ENCODE measurements at regions not wholly inside any gene's neighbourhood (a gene's known extent, or its start where the extent isn't known, plus 50 kb on each side); places are given as distances from the start of the nearest gene placed in this dataset.
A peak's percentile ranks its signal among the peaks of the same experiment; 100 is the strongest.

- Histone ChIP-seq H3K9me3 (ENCODE audit: low read depth) (peaks cover 3% of the 10 kb centered on the region), H4K20me1 (ENCODE audit: insufficient read depth) (no peaks in the 10 kb centered on the region), H3K9ac (no peak overlapping the region), H3K9me2 (ENCODE audit: insufficient read depth) (no peaks in the 10 kb centered on the region), H3K4me3 (no peak overlapping the region), H3F3A (ENCODE audit: insufficient read depth) (no peaks in the 10 kb centered on the region), H3K4me1 (ENCODE audit: insufficient read depth) (no peaks in the 10 kb centered on the region), H2AFZ (no peak overlapping the region), H3K27me3 (replicated peaks; ENCODE audit: insufficient read depth) (no peaks in the 10 kb centered on the region), H3K4me2 (ENCODE audit: unreplicated experiment) (no peak overlapping the region), H3K79me2 (ENCODE audit: insufficient read depth) (no peaks in the 10 kb centered on the region), H3K36me3 (ENCODE audit: low read depth) (no peaks in the 10 kb centered on the region), H3K27ac (no peak overlapping the region)
- TF ChIP-seq EZH2 (IDR thresholded peaks at IDR 0.05; ENCODE audit: insufficient read depth, poor library complexity, severe bottlenecking) (no peak), EZH2phosphoT487 (IDR thresholded peaks at IDR 0.05; ENCODE audit: insufficient read depth, low read depth) (no peak)
- in situ Hi-C loops (cut with MboI): no loop called here
- no peak for DNase-seq
These were observed 1442.8 kb upstream of the PCDH7 start for GRCh38 chr4:29277381-29277780.

GRCh38 chr4:29278585-29278984 lies 1441.6 kb upstream of the PCDH7 start:
- Histone ChIP-seq H3K9ac (no peak overlapping the region), H3K27ac (no peak overlapping the region), H3K9me2 (ENCODE audit: insufficient read depth) (no peaks in the 10 kb centered on the region), H3K36me3 (ENCODE audit: low read depth) (no peaks in the 10 kb centered on the region), H3K9me3 (ENCODE audit: low read depth) (peaks cover 3% of the 10 kb centered on the region), H3K4me2 (ENCODE audit: unreplicated experiment) (no peak overlapping the region), H3K4me1 (ENCODE audit: insufficient read depth) (no peaks in the 10 kb centered on the region), H2AFZ (no peak overlapping the region), H3K4me3 (no peak overlapping the region), H3K27me3 (replicated peaks; ENCODE audit: insufficient read depth) (no peaks in the 10 kb centered on the region), H3K79me2 (ENCODE audit: insufficient read depth) (no peaks in the 10 kb centered on the region), H3F3A (ENCODE audit: insufficient read depth) (no peaks in the 10 kb centered on the region), H4K20me1 (ENCODE audit: insufficient read depth) (no peaks in the 10 kb centered on the region)
- TF ChIP-seq EZH2 (IDR thresholded peaks at IDR 0.05; ENCODE audit: insufficient read depth, poor library complexity, severe bottlenecking) (no peak), EZH2phosphoT487 (IDR thresholded peaks at IDR 0.05; ENCODE audit: insufficient read depth, low read depth) (no peak)
- peak; percentile 4 for DNase-seq
- in situ Hi-C loops (cut with MboI): no loop called here
- WGBS, 2 experiments (ENCODE audit: low coverage in 1 of 2, low lambda C conversion rate in 2 of 2, missing lambda C conversion rate in 2 of 2): 3 to 6% methylated on average over 2 of the region's 2 CpGs

GRCh38 chr4:29289118-29289517 lies 1431.1 kb upstream of the PCDH7 start:
- Histone ChIP-seq H3K4me3 (no peak overlapping the region), H3K4me1 (ENCODE audit: insufficient read depth) (no peaks in the 10 kb centered on the region), H3K27me3 (replicated peaks; ENCODE audit: insufficient read depth) (no peaks in the 10 kb centered on the region), H3K9me2 (ENCODE audit: insufficient read depth) (0 out of 2 replicates have a peak, but pooled peaks cover 3% of the 10 kb centered on the region), H2AFZ (no peak overlapping the region), H3F3A (ENCODE audit: insufficient read depth) (no peaks in the 10 kb centered on the region), H3K36me3 (ENCODE audit: low read depth) (no peaks in the 10 kb centered on the region), H3K79me2 (ENCODE audit: insufficient read depth) (no peaks in the 10 kb centered on the region), H3K27ac (no peak overlapping the region), H3K9me3 (ENCODE audit: low read depth) (no peaks in the 10 kb centered on the region), H3K9ac (no peak overlapping the region), H4K20me1 (ENCODE audit: insufficient read depth) (no peaks in the 10 kb centered on the region), H3K4me2 (ENCODE audit: unreplicated experiment) (no peak overlapping the region)
- WGBS, 2 experiments (ENCODE audit: low coverage in 1 of 2, low lambda C conversion rate in 2 of 2, missing lambda C conversion rate in 2 of 2): 9 to 14% methylated on average over 1 of the region's 1 CpG
- in situ Hi-C loops (cut with MboI): no loop called here
- TF ChIP-seq EZH2phosphoT487 (IDR thresholded peaks at IDR 0.05; ENCODE audit: insufficient read depth, low read depth): no peak
- no peak for TF ChIP-seq EZH2 (IDR thresholded peaks at IDR 0.05; ENCODE audit: insufficient read depth, poor library complexity, severe bottlenecking)
- no peak for DNase-seq

GRCh38 chr4:29295280-29295679 lies 1424.9 kb upstream of the PCDH7 start:
- Histone ChIP-seq H3K9me2 (ENCODE audit: insufficient read depth) (no peaks in the 10 kb centered on the region), H3K27ac (no peak overlapping the region), H2AFZ (no peak overlapping the region), H3K9me3 (ENCODE audit: low read depth) (no peaks in the 10 kb centered on the region), H3K36me3 (ENCODE audit: low read depth) (no peaks in the 10 kb centered on the region), H3K9ac (no peak overlapping the region), H3F3A (ENCODE audit: insufficient read depth) (no peaks in the 10 kb centered on the region), H3K79me2 (ENCODE audit: insufficient read depth) (no peaks in the 10 kb centered on the region), H4K20me1 (ENCODE audit: insufficient read depth) (no peaks in the 10 kb centered on the region), H3K4me2 (ENCODE audit: unreplicated experiment) (no peak overlapping the region), H3K4me3 (no peak overlapping the region), H3K4me1 (ENCODE audit: insufficient read depth) (no peaks in the 10 kb centered on the region), H3K27me3 (replicated peaks; ENCODE audit: insufficient read depth) (no peaks in the 10 kb centered on the region)
- DNase-seq: no peak
- TF ChIP-seq EZH2 (IDR thresholded peaks at IDR 0.05; ENCODE audit: insufficient read depth, poor library complexity, severe bottlenecking) (no peak), EZH2phosphoT487 (IDR thresholded peaks at IDR 0.05; ENCODE audit: insufficient read depth, low read depth) (no peak)
- in situ Hi-C loops (cut with MboI): no loop called here

GRCh38 chr4:29304595-29304994 lies 1415.6 kb upstream of the PCDH7 start:
- peak; percentile 1 for DNase-seq
- TF ChIP-seq EZH2 (IDR thresholded peaks at IDR 0.05; ENCODE audit: insufficient read depth, poor library complexity, severe bottlenecking) (no peak), EZH2phosphoT487 (IDR thresholded peaks at IDR 0.05; ENCODE audit: insufficient read depth, low read depth) (no peak)
- 24 to 34% methylated on average over 3 of the region's 3 CpGs for WGBS, 2 experiments (ENCODE audit: low coverage in 1 of 2, low lambda C conversion rate in 2 of 2, missing lambda C conversion rate in 2 of 2)

More at GRCh38 chr4:29304595-29304994, 1415.6 kb upstream of the PCDH7 start:
- Histone ChIP-seq H3F3A (ENCODE audit: insufficient read depth) (no peaks in the 10 kb centered on the region), H3K4me1 (ENCODE audit: insufficient read depth) (no peaks in the 10 kb centered on the region), H3K36me3 (ENCODE audit: low read depth) (no peaks in the 10 kb centered on the region), H3K4me3 (no peak overlapping the region), H3K9me2 (ENCODE audit: insufficient read depth) (no peaks in the 10 kb centered on the region), H2AFZ (no peak overlapping the region), H3K9ac (no peak overlapping the region), H3K79me2 (ENCODE audit: insufficient read depth) (no peaks in the 10 kb centered on the region), H3K9me3 (ENCODE audit: low read depth) (no peaks in the 10 kb centered on the region), H4K20me1 (ENCODE audit: insufficient read depth) (no peaks in the 10 kb centered on the region), H3K27me3 (replicated peaks; ENCODE audit: insufficient read depth) (no peaks in the 10 kb centered on the region), H3K4me2 (ENCODE audit: unreplicated experiment) (no peak overlapping the region), H3K27ac (no peak overlapping the region)
- in situ Hi-C loops (cut with MboI): no loop called here
